Cardiac septum (tissue), 1 donor: ENCODE measurements at regions not wholly inside any gene's neighbourhood (a gene's known extent, or its start where the extent isn't known, plus 50 kb on each side); places are given as distances from the start of the nearest gene placed in this dataset.

Experiments
- DNase-seq: peaks from one replicate; pipeline ENCODE4 v3.0.0-alpha.2; 2020; ENCODE audit warnings: low spot score
- intact Hi-C: fragments of 100-400 bp; cut with DNase I; formaldehyde crosslinking; loops from one replicate; pipeline ENCODE4 v1.14.0; 2022
- donor health status: DM: no; HTN: no; CAD: no.

GRCh38 chr10:2927958-2928840, 139.1 kb upstream of the PFKP start:
- intact Hi-C loops, result loop anchor here (2.0 kb wide), 1 partner anchor 117 kb away; no protein-coding TSS in a partner anchor
- no peak for DNase-seq

GRCh38 chr10:2926918-2927660, 140.3 kb upstream of the PFKP start:
- intact Hi-C loops, result no loop called here
- no peak for DNase-seq

GRCh38 chr10:2925631-2926030, 141.7 kb upstream of the PFKP start:
- intact Hi-C loops, result no loop called here
- no peak for DNase-seq

GRCh38 chr10:2924431-2924830, 142.9 kb upstream of the PFKP start:
- DNase-seq, result no peak
- intact Hi-C loops, result no loop called here

- intact Hi-C loops, result no loop called here
- no peak for DNase-seq
Measured at GRCh38 chr10:2921956-2922680, 145.2 kb upstream of the PFKP start.

- intact Hi-C loops, result no loop called here
- no peak for DNase-seq
Measured at GRCh38 chr10:2920637-2921036, 146.7 kb upstream of the PFKP start.

GRCh38 chr10:2920168-2920567, 147.2 kb upstream of the PFKP start:
- intact Hi-C loops, result no loop called here

GRCh38 chr10:2919016-2919415, 148.3 kb upstream of the PFKP start:
- intact Hi-C loops, result no loop called here
- no peak for DNase-seq

More at GRCh38 chr10:2920168-2920567, 147.2 kb upstream of the PFKP start:
- no peak for DNase-seq

GRCh38 chr10:2918489-2918888, 148.9 kb upstream of the PFKP start:
- intact Hi-C loops, result no loop called here

GRCh38 chr10:2917926-2918325, 149.4 kb upstream of the PFKP start:
- DNase-seq, result no peak
- intact Hi-C loops, result no loop called here

More at GRCh38 chr10:2918489-2918888, 148.9 kb upstream of the PFKP start:
- DNase-seq, result no peak

GRCh38 chr10:2915412-2915811, 151.9 kb upstream of the PFKP start:
- no peak for DNase-seq
- intact Hi-C loops, result no loop called here

GRCh38 chr10:2914741-2915140, 152.6 kb upstream of the PFKP start:
- intact Hi-C loops, result no loop called here

GRCh38 chr10:2913474-2913873, 153.9 kb upstream of the PFKP start:
- DNase-seq, result no peak

More at GRCh38 chr10:2914741-2915140, 152.6 kb upstream of the PFKP start:
- DNase-seq, result no peak

GRCh38 chr10:2910656-2911055, 156.7 kb upstream of the PFKP start:
- no peak for DNase-seq
- intact Hi-C loops, result no loop called here

More at GRCh38 chr10:2913474-2913873, 153.9 kb upstream of the PFKP start:
- intact Hi-C loops, result no loop called here

- intact Hi-C loops, result no loop called here
- DNase-seq, result no peak
Measured at GRCh38 chr10:2909921-2910320, 157.4 kb upstream of the PFKP start.

- intact Hi-C loops, result no loop called here
- no peak for DNase-seq
Measured at GRCh38 chr10:2908851-2909630, 158.3 kb upstream of the PFKP start.

- intact Hi-C loops, result no loop called here
- no peak for DNase-seq
Measured at GRCh38 chr10:2906974-2907373, 160.4 kb upstream of the PFKP start.

GRCh38 chr10:2905851-2906250, 161.5 kb upstream of the PFKP start:
- intact Hi-C loops, result no loop called here
- no peak for DNase-seq

- intact Hi-C loops, result no loop called here
- DNase-seq, result no peak
Measured at GRCh38 chr10:2900530-2900929, 166.8 kb upstream of the PFKP start.
